ENCODE measurements at regions not wholly inside any gene's neighbourhood (a gene's known extent, or its start where the extent isn't known, plus 50 kb on each side); places are given as distances from the start of the nearest gene placed in this dataset.

DNA sequence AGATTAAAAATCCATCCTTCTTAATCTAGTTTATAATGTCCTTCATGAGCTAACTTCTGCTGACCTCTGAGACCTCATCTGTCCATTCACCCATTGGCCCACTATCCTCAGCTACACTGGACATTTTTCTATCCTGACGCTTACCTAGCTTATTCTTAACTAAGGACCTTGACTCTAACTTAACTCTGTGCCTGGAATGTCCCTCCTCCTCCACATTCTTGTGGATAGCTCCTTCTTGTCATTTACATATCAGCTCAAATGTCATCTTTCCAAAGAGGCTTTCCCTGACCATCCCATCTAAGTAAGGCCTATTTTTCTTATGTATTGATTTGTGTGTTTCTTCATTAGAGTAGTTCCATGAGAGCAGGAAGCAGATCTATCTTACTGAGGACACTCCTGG lies 54.7 kb downstream of the ATXN3L start (continued):
- TF ChIP-seq, protein P1, sequence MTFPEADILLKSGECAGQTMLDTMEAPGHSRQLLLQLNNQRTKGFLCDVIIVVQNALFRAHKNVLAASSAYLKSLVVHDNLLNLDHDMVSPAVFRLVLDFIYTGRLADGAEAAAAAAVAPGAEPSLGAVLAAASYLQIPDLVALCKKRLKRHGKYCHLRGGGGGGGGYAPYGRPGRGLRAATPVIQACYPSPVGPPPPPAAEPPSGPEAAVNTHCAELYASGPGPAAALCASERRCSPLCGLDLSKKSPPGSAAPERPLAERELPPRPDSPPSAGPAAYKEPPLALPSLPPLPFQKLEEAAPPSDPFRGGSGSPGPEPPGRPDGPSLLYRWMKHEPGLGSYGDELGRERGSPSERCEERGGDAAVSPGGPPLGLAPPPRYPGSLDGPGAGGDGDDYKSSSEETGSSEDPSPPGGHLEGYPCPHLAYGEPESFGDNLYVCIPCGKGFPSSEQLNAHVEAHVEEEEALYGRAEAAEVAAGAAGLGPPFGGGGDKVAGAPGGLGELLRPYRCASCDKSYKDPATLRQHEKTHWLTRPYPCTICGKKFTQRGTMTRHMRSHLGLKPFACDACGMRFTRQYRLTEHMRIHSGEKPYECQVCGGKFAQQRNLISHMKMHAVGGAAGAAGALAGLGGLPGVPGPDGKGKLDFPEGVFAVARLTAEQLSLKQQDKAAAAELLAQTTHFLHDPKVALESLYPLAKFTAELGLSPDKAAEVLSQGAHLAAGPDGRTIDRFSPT (tag by site-specific recombination; IDR thresholded peaks at IDR 0.05): no peak
- TF ChIP-seq GLIS1 (tag by site-specific recombination; IDR thresholded peaks at IDR 0.05) (no peak), ZNF184 (tag by site-specific recombination; IDR thresholded peaks at IDR 0.05) (no peak), REPIN1 (tag by site-specific recombination; IDR thresholded peaks at IDR 0.05; ENCODE audit: low read depth) (no peak), ZNF610 (tag by site-specific recombination; IDR thresholded peaks at IDR 0.05; ENCODE audit: borderline replicate concordance) (no peak), ZFP41 (tag by site-specific recombination; IDR thresholded peaks at IDR 0.05; ENCODE audit: borderline replicate concordance) (no peak), ZNF23 (tag by site-specific recombination; IDR thresholded peaks at IDR 0.05; ENCODE audit: borderline replicate concordance) (no peak)
- TF ChIP-seq, protein P2, sequence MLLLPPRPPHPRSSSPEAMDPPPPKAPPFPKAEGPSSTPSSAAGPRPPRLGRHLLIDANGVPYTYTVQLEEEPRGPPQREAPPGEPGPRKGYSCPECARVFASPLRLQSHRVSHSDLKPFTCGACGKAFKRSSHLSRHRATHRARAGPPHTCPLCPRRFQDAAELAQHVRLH (tag by site-specific recombination; IDR thresholded peaks at IDR 0.05): no peak

DNA sequence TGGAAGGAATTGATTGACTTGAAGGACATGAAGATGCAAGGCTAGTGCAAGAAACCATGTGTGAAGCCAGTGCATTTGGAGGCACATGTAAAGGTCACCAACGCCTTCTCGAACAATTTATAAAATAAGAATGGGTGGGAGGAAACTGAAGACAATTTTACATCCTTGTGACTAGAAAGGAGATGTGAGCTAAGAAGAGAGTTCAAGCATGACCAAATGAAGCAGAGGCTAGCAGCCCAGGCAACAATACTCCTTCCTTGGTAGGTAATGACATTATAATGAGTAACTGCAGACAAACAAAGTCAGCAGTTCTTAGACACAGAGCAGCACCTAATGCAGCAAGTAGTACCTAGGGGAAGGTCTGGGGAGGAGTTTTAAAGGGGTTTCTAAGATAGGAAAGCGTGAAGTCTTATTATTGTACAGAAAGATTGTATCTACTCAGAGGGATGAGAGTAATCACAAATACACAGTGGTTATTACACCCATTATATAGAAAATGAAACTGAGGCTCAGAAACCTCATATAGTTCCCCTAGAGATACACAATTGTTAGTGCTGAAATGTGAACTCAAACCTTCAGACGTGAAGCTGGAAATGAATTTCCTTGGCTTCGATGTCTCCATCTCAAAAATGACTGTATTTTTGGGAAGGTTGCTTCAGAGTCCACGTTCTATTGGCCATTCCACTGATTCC lies 56.1 kb downstream of the ATXN3L start:
- POLR2A ChIA-PET: interaction anchor here (0.7 kb wide), 1 partner anchor 77 kb away, joined by 3 read pairs; no protein-coding TSS in a partner anchor

DNA sequence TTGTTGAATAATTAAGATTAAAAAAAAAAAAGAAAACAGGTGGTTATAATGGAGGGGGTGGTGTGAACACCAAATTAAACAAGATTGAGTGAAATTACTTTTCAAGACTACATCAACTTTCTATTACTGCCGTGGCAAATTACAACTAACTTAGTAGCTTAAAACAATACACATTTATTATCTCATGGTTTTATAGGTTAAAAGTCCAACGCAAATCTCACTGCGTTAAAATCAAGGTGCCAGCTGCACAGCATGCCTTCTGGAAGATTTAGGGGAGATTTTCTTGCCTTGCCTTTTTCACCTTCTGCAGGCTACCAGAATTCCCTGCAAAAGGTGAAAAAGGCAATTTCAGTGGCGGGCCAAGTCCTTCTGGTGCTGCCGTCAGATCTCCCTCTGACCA lies 58.5 kb downstream of the ATXN3L start:
- Histone ChIP-seq H3K4me1 (ENCODE audit: control insufficient read depth, insufficient read depth, low read length) (peaks cover 15% of the 10 kb centered on the region), H3K9me3 (ENCODE audit: control insufficient read depth, insufficient read depth, low read depth, low read length) (no peaks in the 10 kb centered on the region; the same call in 1 of the 2 replicates), H3K4me3 (ENCODE audit: low read depth, low read length) (no peak overlapping the region), H3K36me3 (ENCODE audit: control insufficient read depth in 2 of 2, insufficient read depth in 1 of 2, low read length in 2 of 2) (no peaks in the 10 kb centered on the region), H3K27ac (ENCODE audit: extremely low read depth, low read depth, low read length) (no peak overlapping the region)
- ChIA-PET CTCF (interaction anchor here (0.6 to 1.3 kb wide), 3 partner anchors 227 to 989 kb away, joined by 3 to 4 read pairs (median 4); no protein-coding TSS in a partner anchor), POLR2A (no interaction called here)
- TF ChIP-seq ZNF837 (tag by site-specific recombination; IDR thresholded peaks at IDR 0.05) (no peak), ZFHX2 (tag by site-specific recombination; conservative IDR thresholded peaks at IDR 0.05) (no peak), ZNF175 (tag by site-specific recombination; IDR thresholded peaks at IDR 0.05) (no peak), ZBTB8A (tag by site-specific recombination; IDR thresholded peaks at IDR 0.05) (no peak), ZBTB20 (tag by site-specific recombination; IDR thresholded peaks at IDR 0.05) (no peak), KLF7 (tag by site-specific recombination; IDR thresholded peaks at IDR 0.05; ENCODE audit: borderline replicate concordance) (no peak), ZNF10 (tag by site-specific recombination; IDR thresholded peaks at IDR 0.05) (no peak), ZNF133 (tag by site-specific recombination; IDR thresholded peaks at IDR 0.05) (no peak), ZNF2 (tag by site-specific recombination; IDR thresholded peaks at IDR 0.05) (no peak), ZNF169 (tag by site-specific recombination; IDR thresholded peaks at IDR 0.05) (no peak), ZNF223 (tag by site-specific recombination; IDR thresholded peaks at IDR 0.05) (no peak)
- TF ChIP-seq, protein P3, sequence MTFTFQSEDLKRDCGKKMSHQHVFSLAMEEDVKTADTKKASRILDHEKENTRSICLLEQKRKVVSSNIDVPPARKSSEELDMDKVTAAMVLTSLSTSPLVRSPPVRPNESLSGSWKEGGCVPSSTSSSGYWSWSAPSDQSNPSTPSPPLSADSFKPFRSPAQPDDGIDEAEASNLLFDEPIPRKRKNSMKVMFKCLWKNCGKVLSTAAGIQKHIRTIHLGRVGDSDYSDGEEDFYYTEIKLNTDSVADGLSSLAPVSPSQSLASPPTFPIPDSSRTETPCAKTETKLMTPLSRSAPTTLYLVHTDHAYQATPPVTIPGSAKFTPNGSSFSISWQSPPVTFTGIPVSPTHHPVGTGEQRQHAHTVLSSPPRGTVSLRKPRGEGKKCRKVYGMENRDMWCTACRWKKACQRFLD (tag by site-specific recombination; IDR thresholded peaks at IDR 0.05): no peak
- TF ChIP-seq, protein P4, sequence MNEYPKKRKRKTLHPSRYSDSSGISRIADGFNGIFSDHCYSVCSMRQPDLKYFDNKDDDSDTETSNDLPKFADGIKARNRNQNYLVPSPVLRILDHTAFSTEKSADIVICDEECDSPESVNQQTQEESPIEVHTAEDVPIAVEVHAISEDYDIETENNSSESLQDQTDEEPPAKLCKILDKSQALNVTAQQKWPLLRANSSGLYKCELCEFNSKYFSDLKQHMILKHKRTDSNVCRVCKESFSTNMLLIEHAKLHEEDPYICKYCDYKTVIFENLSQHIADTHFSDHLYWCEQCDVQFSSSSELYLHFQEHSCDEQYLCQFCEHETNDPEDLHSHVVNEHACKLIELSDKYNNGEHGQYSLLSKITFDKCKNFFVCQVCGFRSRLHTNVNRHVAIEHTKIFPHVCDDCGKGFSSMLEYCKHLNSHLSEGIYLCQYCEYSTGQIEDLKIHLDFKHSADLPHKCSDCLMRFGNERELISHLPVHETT (tag by site-specific recombination; IDR thresholded peaks at IDR 0.05): no peak
- TF ChIP-seq, protein P5, sequence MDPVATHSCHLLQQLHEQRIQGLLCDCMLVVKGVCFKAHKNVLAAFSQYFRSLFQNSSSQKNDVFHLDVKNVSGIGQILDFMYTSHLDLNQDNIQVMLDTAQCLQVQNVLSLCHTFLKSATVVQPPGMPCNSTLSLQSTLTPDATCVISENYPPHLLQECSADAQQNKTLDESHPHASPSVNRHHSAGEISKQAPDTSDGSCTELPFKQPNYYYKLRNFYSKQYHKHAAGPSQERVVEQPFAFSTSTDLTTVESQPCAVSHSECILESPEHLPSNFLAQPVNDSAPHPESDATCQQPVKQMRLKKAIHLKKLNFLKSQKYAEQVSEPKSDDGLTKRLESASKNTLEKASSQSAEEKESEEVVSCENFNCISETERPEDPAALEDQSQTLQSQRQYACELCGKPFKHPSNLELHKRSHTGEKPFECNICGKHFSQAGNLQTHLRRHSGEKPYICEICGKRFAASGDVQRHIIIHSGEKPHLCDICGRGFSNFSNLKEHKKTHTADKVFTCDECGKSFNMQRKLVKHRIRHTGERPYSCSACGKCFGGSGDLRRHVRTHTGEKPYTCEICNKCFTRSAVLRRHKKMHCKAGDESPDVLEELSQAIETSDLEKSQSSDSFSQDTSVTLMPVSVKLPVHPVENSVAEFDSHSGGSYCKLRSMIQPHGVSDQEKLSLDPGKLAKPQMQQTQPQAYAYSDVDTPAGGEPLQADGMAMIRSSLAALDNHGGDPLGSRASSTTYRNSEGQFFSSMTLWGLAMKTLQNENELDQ (tag by site-specific recombination; IDR thresholded peaks at IDR 0.05; ENCODE audit: low read depth): no peak

More for the DNA sequence above, 56.1 kb downstream of the ATXN3L start:
- Histone ChIP-seq H3K9me3 (ENCODE audit: control insufficient read depth, insufficient read depth, low read depth, low read length) (no peaks in the 10 kb centered on the region; the same call in 1 of the 2 replicates), H3K4me3 (ENCODE audit: low read depth, low read length) (no peak overlapping the region), H3K36me3 (ENCODE audit: control insufficient read depth in 2 of 2, insufficient read depth in 1 of 2, low read length in 2 of 2) (no peaks in the 10 kb centered on the region), H3K27ac (ENCODE audit: extremely low read depth, low read depth, low read length) (no peak overlapping the region), H3K4me1 (ENCODE audit: control insufficient read depth, insufficient read depth, low read length) (peaks cover 20% of the 10 kb centered on the region)
- CTCF ChIA-PET: no interaction called here
- TF ChIP-seq GLIS2 (tag by site-specific recombination; IDR thresholded peaks at IDR 0.05): no peak
- no peak for TF ChIP-seq ZFP69B (tag by site-specific recombination; IDR thresholded peaks at IDR 0.05)
